ENCODE measurements at regions not wholly inside any gene's neighbourhood (a gene's known extent, or its start where the extent isn't known, plus 50 kb on each side); places are given as distances from the start of the nearest gene placed in this dataset.

GRCh38 chr21:24969068-24969467 lies 638.2 kb downstream of the MRPL39 start:
- TF ChIP-seq CTCF (IDR thresholded peaks at IDR 0.05) = no peak
- TF ChIP-seq POLR2A (IDR thresholded peaks at IDR 0.05) = no peak

Data from body of pancreas (tissue), 4 donors.